ENCODE measurements at regions not wholly inside any gene's neighbourhood (a gene's known extent, or its start where the extent isn't known, plus 50 kb on each side); places are given as distances from the start of the nearest gene placed in this dataset.

GRCh38 chr4:31422006-31422405 is 701.8 kb downstream of the PCDH7 start:
- no peaks in the 10 kb centered on the region for H3K9me3 ChIP-seq (ENCODE audit: insufficient read depth, low read depth, low read length)
- no peak overlapping the region for H2AFZ ChIP-seq (ENCODE audit: low read length)
- H3K9me2 ChIP-seq (replicated peaks; ENCODE audit: low read depth, low read length): no peaks in the 10 kb centered on the region
- no peaks in the 10 kb centered on the region for H3K36me3 ChIP-seq (ENCODE audit: insufficient read depth, low read length)
- no peak overlapping the region for H3K9ac ChIP-seq (ENCODE audit: low read depth, low read length, poor library complexity, severe bottlenecking)
- H4K20me1 ChIP-seq (ENCODE audit: insufficient read depth, low read length, poor library complexity, severe bottlenecking): no peaks in the 10 kb centered on the region
- no peak overlapping the region for H3K4me2 ChIP-seq (ENCODE audit: low read depth, low read length, poor library complexity, severe bottlenecking)
- no peaks in the 10 kb centered on the region for H3F3A ChIP-seq (ENCODE audit: low read depth)
- H3K4me3 ChIP-seq (ENCODE audit: low read length, poor library complexity, severe bottlenecking): no peak overlapping the region
- TF ChIP-seq CTCF (conservative IDR thresholded peaks at IDR 0.05; ENCODE audit: low read length) (no peak), EZH2phosphoT487 (IDR thresholded peaks at IDR 0.05; ENCODE audit: borderline replicate concordance) (no peak)
- no peaks in the 10 kb centered on the region for H3K79me2 ChIP-seq (ENCODE audit: insufficient read depth, low read length)
- no peaks in the 10 kb centered on the region for H3K27me3 ChIP-seq (ENCODE audit: insufficient read depth, low read length, poor library complexity, severe bottlenecking)
- H3K4me1 ChIP-seq (ENCODE audit: insufficient read depth, low read length, poor library complexity, severe bottlenecking): no peaks in the 10 kb centered on the region

GRCh38 chr4:31427691-31428090 is 707.5 kb downstream of the PCDH7 start:
- H3K9me2 ChIP-seq (replicated peaks; ENCODE audit: low read depth, low read length): no peaks in the 10 kb centered on the region
- no peaks in the 10 kb centered on the region for H4K20me1 ChIP-seq (ENCODE audit: insufficient read depth, low read length, poor library complexity, severe bottlenecking)
- H2AFZ ChIP-seq (ENCODE audit: low read length): no peak overlapping the region
- H3K36me3 ChIP-seq (ENCODE audit: insufficient read depth, low read length): no peaks in the 10 kb centered on the region
- TF ChIP-seq EZH2phosphoT487 (IDR thresholded peaks at IDR 0.05; ENCODE audit: borderline replicate concordance): no peak
- TF ChIP-seq CTCF (conservative IDR thresholded peaks at IDR 0.05; ENCODE audit: low read length): no peak
- no peak overlapping the region for H3K4me3 ChIP-seq (ENCODE audit: low read length, poor library complexity, severe bottlenecking)
- no peak overlapping the region for H3K9ac ChIP-seq (ENCODE audit: low read depth, low read length, poor library complexity, severe bottlenecking)
- no peaks in the 10 kb centered on the region for H3K4me1 ChIP-seq (ENCODE audit: insufficient read depth, low read length, poor library complexity, severe bottlenecking)
- no peaks in the 10 kb centered on the region for H3F3A ChIP-seq (ENCODE audit: low read depth)
- no peaks in the 10 kb centered on the region for H3K27me3 ChIP-seq (ENCODE audit: insufficient read depth, low read length, poor library complexity, severe bottlenecking)
- no peak overlapping the region for H3K4me2 ChIP-seq (ENCODE audit: low read depth, low read length, poor library complexity, severe bottlenecking)
- H3K79me2 ChIP-seq (ENCODE audit: insufficient read depth, low read length): no peaks in the 10 kb centered on the region
- H3K9me3 ChIP-seq (ENCODE audit: insufficient read depth, low read depth, low read length): no peaks in the 10 kb centered on the region

GRCh38 chr4:31442236-31442635 is 722.1 kb downstream of the PCDH7 start:
- Histone ChIP-seq H3K9me2 (replicated peaks; ENCODE audit: low read depth, low read length) (no peaks in the 10 kb centered on the region), H3K79me2 (ENCODE audit: insufficient read depth, low read length) (no peaks in the 10 kb centered on the region), H3K9me3 (ENCODE audit: insufficient read depth, low read depth, low read length) (no peaks in the 10 kb centered on the region), H3K36me3 (ENCODE audit: insufficient read depth, low read length) (no peaks in the 10 kb centered on the region), H3K4me3 (ENCODE audit: low read length, poor library complexity, severe bottlenecking) (no peak overlapping the region), H3F3A (ENCODE audit: low read depth) (no peaks in the 10 kb centered on the region), H3K9ac (ENCODE audit: low read depth, low read length, poor library complexity, severe bottlenecking) (no peak overlapping the region), H3K4me1 (ENCODE audit: insufficient read depth, low read length, poor library complexity, severe bottlenecking) (no peaks in the 10 kb centered on the region), H2AFZ (ENCODE audit: low read length) (no peak overlapping the region), H3K4me2 (ENCODE audit: low read depth, low read length, poor library complexity, severe bottlenecking) (no peak overlapping the region), H4K20me1 (ENCODE audit: insufficient read depth, low read length, poor library complexity, severe bottlenecking) (no peaks in the 10 kb centered on the region), H3K27me3 (ENCODE audit: insufficient read depth, low read length, poor library complexity, severe bottlenecking) (no peaks in the 10 kb centered on the region)
- TF ChIP-seq CTCF (conservative IDR thresholded peaks at IDR 0.05; ENCODE audit: low read length) (no peak), EZH2phosphoT487 (IDR thresholded peaks at IDR 0.05; ENCODE audit: borderline replicate concordance) (no peak)

Measured in Loucy (cell line).